ENCODE measurements at regions not wholly inside any gene's neighbourhood (a gene's known extent, or its start where the extent isn't known, plus 50 kb on each side); places are given as distances from the start of the nearest gene placed in this dataset.

- TF ChIP-seq CTCF (IDR thresholded peaks at IDR 0.05), result no peak
- no peak for TF ChIP-seq POLR2A (IDR thresholded peaks at IDR 0.05)
Observed at GRCh38 chr19:31749231-31749630, 400.0 kb upstream of the TSHZ3 start.
